Progenitor cell of endocrine pancreas (in vitro differentiated cells): ENCODE measurements at regions not wholly inside any gene's neighbourhood (a gene's known extent, or its start where the extent isn't known, plus 50 kb on each side); places are given as distances from the start of the nearest gene placed in this dataset.

Experiments used
- DNase-seq: peaks from one replicate; pipeline ENCODE4 v3.0.0; 2021; ENCODE audit warnings: low spot score; ENCODE audit not compliant: unreplicated experiment
- H3K27ac Mint-ChIP-seq: 2 replicates; pipeline ENCODE4 v1.8.0; 2021; ENCODE audit warnings: mild to moderate bottlenecking, moderate library complexity, mixed read lengths
- H3K27me3 Mint-ChIP-seq: 2 replicates; pipeline ENCODE4 v1.8.0; 2021; ENCODE audit warnings: mixed read lengths
- H3K36me3 Mint-ChIP-seq: 2 replicates; pipeline ENCODE4 v1.8.0; 2022; ENCODE audit warnings: mixed read lengths; ENCODE audit not compliant: insufficient read depth
- H3K4me1 Mint-ChIP-seq: 2 replicates; pipeline ENCODE4 v1.8.0; 2021; ENCODE audit warnings: low read depth, mixed read lengths
- H3K4me3 Mint-ChIP-seq: 2 replicates; pipeline ENCODE4 v1.8.0; 2021; ENCODE audit warnings: low read depth, mild to moderate bottlenecking, moderate library complexity, mixed read lengths
- H3K9me3 Mint-ChIP-seq: 2 replicates; pipeline ENCODE4 v1.8.0; 2021; ENCODE audit warnings: low read depth, mixed read lengths
- CTCF ChIP-seq: fragments of 200-600 bp; sonication (generic); IDR thresholded peaks from one replicate; pipeline ENCODE4 v1.5.0; 2021; ENCODE audit warnings: antibody characterized with exemption, mild to moderate bottlenecking; ENCODE audit not compliant: unreplicated experiment

- DNase-seq: no peak
- no peak for TF ChIP-seq CTCF
- no peaks in the 10 kb centered on the region for H3K4me1 Mint-ChIP-seq
- no peaks in the 10 kb centered on the region for H3K36me3 Mint-ChIP-seq
- no peaks in the 10 kb centered on the region for H3K27me3 Mint-ChIP-seq
- peaks cover 8% of the 10 kb centered on the region for H3K9me3 Mint-ChIP-seq
- H3K27ac Mint-ChIP-seq: no peak overlapping the region
- no peak overlapping the region for H3K4me3 Mint-ChIP-seq
Observed at GRCh38 chr11:42337786-42338455, 878.5 kb upstream of the LRRC4C start.

DNA sequence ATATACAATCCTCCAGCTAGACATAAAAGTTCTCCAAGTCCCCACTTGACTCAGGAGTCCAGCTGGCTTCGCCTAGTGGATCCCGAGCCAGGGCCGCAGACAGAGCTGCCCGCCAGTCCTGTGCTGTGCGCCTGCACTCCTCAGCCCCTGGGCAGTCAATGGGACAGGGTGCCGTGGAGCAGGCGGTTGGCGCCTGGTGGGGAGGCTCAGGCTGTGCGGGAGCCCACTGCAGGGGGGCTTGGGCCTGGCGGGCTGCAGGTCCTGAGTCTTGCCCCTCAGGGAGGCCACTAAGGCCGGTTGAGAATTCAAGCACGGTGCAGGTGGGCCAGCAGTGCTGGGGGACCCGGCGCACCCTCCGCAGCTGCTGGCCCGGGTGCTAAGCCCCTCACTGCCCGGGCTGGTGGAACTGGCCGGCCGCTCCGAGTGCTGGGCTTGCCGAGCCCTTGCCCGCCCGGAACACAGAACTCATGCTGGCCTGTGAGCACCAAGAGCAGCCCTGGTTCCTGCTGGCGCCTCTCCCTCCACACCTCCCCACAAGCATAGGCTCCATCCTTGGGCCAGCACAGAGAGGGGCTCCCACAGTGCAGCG is 884.8 kb upstream of the LRRC4C start:
- H3K27ac Mint-ChIP-seq: no peak overlapping the region
- TF ChIP-seq CTCF: no peak

DNA sequence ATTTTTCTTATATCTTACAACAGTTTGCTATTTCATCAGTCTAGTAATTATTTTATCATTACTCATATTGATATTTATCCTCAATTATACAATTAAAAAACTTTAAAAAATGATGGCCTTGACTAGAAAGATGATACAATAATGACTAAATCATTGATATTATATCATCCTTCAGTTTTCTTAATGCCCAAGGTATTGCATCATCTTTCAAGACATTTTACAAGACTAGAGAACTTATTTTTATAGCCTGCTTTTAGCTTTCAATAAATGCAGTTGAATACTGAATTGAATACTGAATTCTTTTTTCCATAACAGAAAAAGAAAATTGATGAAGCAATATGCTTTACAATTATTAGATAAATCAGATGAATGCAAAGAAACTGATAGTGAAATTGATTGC is 886.5 kb upstream of the LRRC4C start:
- no peak overlapping the region for H3K27ac Mint-ChIP-seq
- TF ChIP-seq CTCF: no peak
- peaks cover 3% of the 10 kb centered on the region for H3K9me3 Mint-ChIP-seq
- H3K27me3 Mint-ChIP-seq: no peaks in the 10 kb centered on the region
- no peaks in the 10 kb centered on the region for H3K36me3 Mint-ChIP-seq
- no peak overlapping the region for H3K4me3 Mint-ChIP-seq
- DNase-seq: no peak
- H3K4me1 Mint-ChIP-seq: no peaks in the 10 kb centered on the region

More for the DNA sequence above, 884.8 kb upstream of the LRRC4C start:
- peaks cover 3% of the 10 kb centered on the region for H3K9me3 Mint-ChIP-seq
- DNase-seq: no peak
- H3K4me3 Mint-ChIP-seq: no peak overlapping the region
- no peaks in the 10 kb centered on the region for H3K36me3 Mint-ChIP-seq
- H3K27me3 Mint-ChIP-seq: no peaks in the 10 kb centered on the region
- no peaks in the 10 kb centered on the region for H3K4me1 Mint-ChIP-seq

GRCh38 chr11:42363701-42364100 is 904.2 kb upstream of the LRRC4C start:
- Mint-ChIP-seq H3K27me3 (no peaks in the 10 kb centered on the region), H3K36me3 (peaks cover 4% of the 10 kb centered on the region), H3K9me3 (peaks cover 29% of the 10 kb centered on the region), H3K4me1 (peaks cover 11% of the 10 kb centered on the region), H3K4me3 (no peak overlapping the region), H3K27ac (no peak overlapping the region)
- TF ChIP-seq CTCF: no peak
- DNase-seq: no peak

GRCh38 chr11:42390116-42390515 is 921.7 kb upstream of the API5 start:
- no peak for TF ChIP-seq CTCF
- H3K27me3 Mint-ChIP-seq: no peaks in the 10 kb centered on the region
- peaks cover 4% of the 10 kb centered on the region for H3K36me3 Mint-ChIP-seq
- peaks cover 19% of the 10 kb centered on the region for H3K4me1 Mint-ChIP-seq
- H3K27ac Mint-ChIP-seq: no peak overlapping the region
- no peak overlapping the region for H3K4me3 Mint-ChIP-seq
- H3K9me3 Mint-ChIP-seq: peaks cover 16% of the 10 kb centered on the region
- DNase-seq: no peak
